HEK293T (cell line): ENCODE measurements at regions not wholly inside any gene's neighbourhood (a gene's known extent, or its start where the extent isn't known, plus 50 kb on each side); places are given as distances from the start of the nearest gene placed in this dataset.

Experiments used
- CTCF ChIA-PET: fragments of 350-600 bp; formaldehyde crosslinking; extraction: SDS; loops from one replicate; lab custom pipeline; 2021; ENCODE audit warnings: antibody characterized with exemption, inconsistent platforms; lab: Yijun Ruan, JAX
- POLR2A ChIA-PET: fragments of 350-600 bp; formaldehyde crosslinking; extraction: SDS; loops from one replicate; lab custom pipeline; 2020; ENCODE audit warnings: antibody characterized with exemption, inconsistent platforms; lab: Yijun Ruan, JAX
- DNase-seq: peaks from one replicate; pipeline ENCODE4 v3.0.0; 2012; ENCODE audit warnings: mixed read lengths; ENCODE audit errors: extremely low spot score
- ARNT ChIP-seq: fragments of 450-650 bp; IDR thresholded peaks from 2 replicates; pipeline ENCODE4 v1.6.1; 2017; ENCODE audit warnings: mild to moderate bottlenecking
- BHLHE40 ChIP-seq: fragments of 450-650 bp; IDR thresholded peaks from 2 replicates; pipeline ENCODE4 v1.6.1; 2016; ENCODE audit warnings: mild to moderate bottlenecking, moderate library complexity, borderline replicate concordance
- CTBP1 ChIP-seq: fragments of 450-650 bp; IDR thresholded peaks from 2 replicates; pipeline ENCODE4 v1.6.1; 2016; ENCODE audit warnings: borderline replicate concordance
- ELF4 ChIP-seq: fragments of 450-650 bp; IDR thresholded peaks from 2 replicates; pipeline ENCODE4 v1.6.1; 2017; ENCODE audit warnings: antibody characterized with exemption
- FOXA1 ChIP-seq: fragments of 450-650 bp; IDR thresholded peaks from 2 replicates; pipeline ENCODE4 v1.6.1; 2016; ENCODE audit warnings: mild to moderate bottlenecking
- FOXM1 ChIP-seq: fragments of 450-650 bp; IDR thresholded peaks from 2 replicates; pipeline ENCODE4 v1.6.1; 2017; ENCODE audit warnings: mild to moderate bottlenecking, borderline replicate concordance
- HDGF ChIP-seq: fragments of 450-650 bp; IDR thresholded peaks from 2 replicates; pipeline ENCODE4 v1.6.1; 2017; ENCODE audit warnings: antibody characterized with exemption, borderline replicate concordance
- L3MBTL2 ChIP-seq: fragments of 450-650 bp; conservative IDR thresholded peaks from 2 replicates; pipeline ENCODE4 v1.6.1; 2016; ENCODE audit warnings: mild to moderate bottlenecking
- LEF1 ChIP-seq: fragments of 450-650 bp; IDR thresholded peaks from 2 replicates; pipeline ENCODE4 v1.6.1; 2017; ENCODE audit warnings: mild to moderate bottlenecking, borderline replicate concordance
- NFRKB ChIP-seq: fragments of 450-650 bp; IDR thresholded peaks from 2 replicates; pipeline ENCODE4 v1.6.1; 2016; ENCODE audit warnings: mild to moderate bottlenecking, moderate library complexity
- PKNOX1 ChIP-seq: fragments of 450-650 bp; IDR thresholded peaks from 2 replicates; pipeline ENCODE4 v1.6.1; 2016
- SP1 ChIP-seq: fragments of 450-650 bp; IDR thresholded peaks from 2 replicates; pipeline ENCODE4 v1.6.1; 2017
- SUZ12 ChIP-seq: fragments of 450-650 bp; IDR thresholded peaks from 2 replicates; pipeline ENCODE4 v1.6.1; 2016; ENCODE audit warnings: mild to moderate bottlenecking
- TARDBP ChIP-seq: fragments of 450-650 bp; IDR thresholded peaks from 2 replicates; pipeline ENCODE4 v1.6.1; 2016
- ZNF384 ChIP-seq: fragments of 450-650 bp; IDR thresholded peaks from 2 replicates; pipeline ENCODE4 v1.6.1; 2016

- no peak for DNase-seq
- POLR2A ChIA-PET, result no interaction called here
- no peak for TF ChIP-seq LEF1
- no peak for TF ChIP-seq SP1
- no peak for TF ChIP-seq FOXA1
- CTCF ChIA-PET, result no interaction called here
Observed at GRCh38 chr16:85376292-85377095, 236.6 kb upstream of the GSE1 start.

GRCh38 chr16:85377388-85378144 lies 235.6 kb upstream of the GSE1 start:
- TF ChIP-seq SUZ12 (no peak), NFRKB (no peak), ARNT (no peak), LEF1 (no peak), HDGF (no peak), ZNF384 (no peak), ELF4 (no peak)
- POLR2A ChIA-PET, result no interaction called here
- CTCF ChIA-PET, result interaction anchor here (1.0 kb wide), 1 partner anchor 25 kb away, joined by 3 read pairs; no protein-coding TSS in a partner anchor

GRCh38 chr16:85378145-85379040 lies 234.7 kb upstream of the GSE1 start:
- CTCF ChIA-PET, result interaction anchor here (0.6 to 1.0 kb wide), 2 partner anchors 10 to 24 kb away, joined by 3 read pairs; no protein-coding TSS in a partner anchor
- no peak for DNase-seq
- TF ChIP-seq L3MBTL2 (no peak), LEF1 (no peak), CTBP1 (no peak), SP1 (no peak), FOXA1 (no peak), FOXM1 (no peak), BHLHE40 (no peak), NFRKB (no peak)
- POLR2A ChIA-PET, result no interaction called here

More at GRCh38 chr16:85377388-85378144, 235.6 kb upstream of the GSE1 start:
- DNase-seq, result no peak

- DNase-seq, result no peak
- ChIA-PET POLR2A (no interaction called here), CTCF (no interaction called here)
- no peak for TF ChIP-seq FOXA1
- TF ChIP-seq SUZ12, result no peak
- TF ChIP-seq ARNT, result no peak
- TF ChIP-seq TARDBP, result no peak
- no peak for TF ChIP-seq BHLHE40
- TF ChIP-seq PKNOX1, result no peak
- TF ChIP-seq L3MBTL2, result no peak
- TF ChIP-seq CTBP1, result no peak
Observed at GRCh38 chr16:85379041-85380001, 233.8 kb upstream of the GSE1 start.

- ChIA-PET POLR2A (no interaction called here), CTCF (no interaction called here)
- TF ChIP-seq ELF4 (no peak), SUZ12 (no peak), LEF1 (no peak)
- no peak for DNase-seq
Observed at GRCh38 chr16:85380002-85380395, 233.1 kb upstream of the GSE1 start.

GRCh38 chr16:85380905-85381737 lies 232.0 kb upstream of the GSE1 start:
- POLR2A ChIA-PET, result no interaction called here
- DNase-seq, result no peak
- CTCF ChIA-PET, result no interaction called here
- TF ChIP-seq L3MBTL2 (no peak), TARDBP (no peak), BHLHE40 (no peak), FOXM1 (no peak)
